ENCODE measurements at regions not wholly inside any gene's neighbourhood (a gene's known extent, or its start where the extent isn't known, plus 50 kb on each side); places are given as distances from the start of the nearest gene placed in this dataset.
"Not testable (repeated sequence)": the region's sequence is repeated elsewhere in the genome, so short reads cannot be mapped to it uniquely, and the experiment has no call there.

- DNase-seq: no peak
Observed at GRCh38 chrX:110519906-110520452, 161.3 kb downstream of the RTL9 start.

GRCh38 chrX:110520652-110521051, 162.0 kb downstream of the RTL9 start:
- DNase-seq: not testable (repeated sequence)

GRCh38 chrX:110531873-110532580, 173.4 kb downstream of the RTL9 start:
- no peak for DNase-seq

GRCh38 chrX:110532581-110532931, 173.9 kb downstream of the RTL9 start:
- no peak for DNase-seq

- no peak for DNase-seq
Observed at GRCh38 chrX:110536816-110537215, 178.2 kb downstream of the RTL9 start.

GRCh38 chrX:110541266-110541665, 182.6 kb downstream of the RTL9 start:
- DNase-seq: no peak

- not testable (repeated sequence) for DNase-seq
Observed at GRCh38 chrX:110550854-110551253, 192.2 kb downstream of the RTL9 start.

GRCh38 chrX:110557864-110558263, 199.2 kb downstream of the RTL9 start:
- DNase-seq: no peak

- DNase-seq: no peak
Observed at GRCh38 chrX:110558406-110558805, 199.8 kb downstream of the RTL9 start.

GRCh38 chrX:110561034-110561433, 202.4 kb downstream of the RTL9 start:
- no peak for DNase-seq

GRCh38 chrX:110563282-110563681, 204.6 kb downstream of the RTL9 start:
- DNase-seq: no peak

GRCh38 chrX:110568441-110568840, 209.8 kb downstream of the RTL9 start:
- no peak for DNase-seq

GRCh38 chrX:110569506-110569905, 210.9 kb downstream of the RTL9 start:
- DNase-seq: no peak

GRCh38 chrX:110578270-110578669, 217.3 kb downstream of the CHRDL1 start:
- DNase-seq: no peak

- no peak for DNase-seq
Observed at GRCh38 chrX:110584083-110584482, 211.5 kb downstream of the CHRDL1 start.

- no peak for DNase-seq
Observed at GRCh38 chrX:110588164-110588563, 207.5 kb downstream of the CHRDL1 start.

GRCh38 chrX:110588853-110589252, 206.8 kb downstream of the CHRDL1 start:
- no peak for DNase-seq

GRCh38 chrX:110600745-110601310, 194.8 kb downstream of the CHRDL1 start:
- no peak for DNase-seq

- no peak for DNase-seq
Observed at GRCh38 chrX:110614596-110614995, 181.0 kb downstream of the CHRDL1 start.
